ENCODE measurements at regions not wholly inside any gene's neighbourhood (a gene's known extent, or its start where the extent isn't known, plus 50 kb on each side); places are given as distances from the start of the nearest gene placed in this dataset.

DNA sequence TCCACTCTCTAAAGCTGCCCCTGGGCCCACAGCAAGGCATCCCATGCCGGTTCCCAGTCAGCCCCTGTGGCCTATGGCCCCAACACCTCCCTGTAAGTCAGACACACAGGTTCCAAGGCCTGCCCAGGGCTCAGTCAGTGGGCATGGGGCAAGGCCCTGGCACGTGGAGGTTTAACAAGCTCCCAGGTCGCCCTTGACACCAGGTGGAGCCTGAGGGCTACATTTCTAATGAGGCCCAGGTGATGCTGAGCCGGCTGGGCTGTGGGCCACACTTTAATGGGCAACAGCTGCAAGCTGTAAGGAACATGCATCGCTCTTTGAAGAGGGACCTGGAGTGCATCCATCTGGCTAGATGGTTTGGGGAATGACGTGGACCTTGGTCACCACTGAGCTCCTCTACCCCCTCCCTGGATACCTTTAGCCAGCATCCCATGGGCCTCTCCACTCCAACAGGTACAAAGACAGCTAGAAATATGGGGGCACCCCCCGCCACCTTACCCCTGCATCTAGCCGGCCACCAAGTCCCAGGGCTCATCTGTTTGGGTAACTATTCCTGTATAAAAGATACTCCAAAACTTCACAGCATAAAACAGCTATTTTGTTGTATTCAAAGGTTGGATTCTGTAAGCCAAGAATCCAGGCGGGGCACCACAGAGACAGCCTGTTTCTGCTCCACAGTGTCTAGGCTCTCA lies 122.5 kb downstream of the OAT start:
- Mint-ChIP-seq H3K36me3 (ENCODE audit: insufficient read depth, unreplicated experiment) (no peaks in the 10 kb centered on the region), H3K9me3 (ENCODE audit: unreplicated experiment) (peaks cover 10% of the 10 kb centered on the region), H3K4me1 (ENCODE audit: insufficient read depth, unreplicated experiment) (peaks cover 10% of the 10 kb centered on the region), H3K4me3 (ENCODE audit: unreplicated experiment) (no peak overlapping the region), H3K27ac (ENCODE audit: low read depth, unreplicated experiment) (no peak overlapping the region), H3K27me3 (ENCODE audit: insufficient read depth, unreplicated experiment) (no peaks in the 10 kb centered on the region)
- ChIA-PET CTCF (interaction anchor here (0.5 to 2.0 kb wide), 7 partner anchors 14 to 946 kb away, joined by 3 to 14 read pairs (median 3); no protein-coding TSS in a partner anchor), POLR2A (interaction anchor here (0.5 to 0.7 kb wide), 2 partner anchors 93 to 266 kb away, joined by 3 to 6 read pairs; no protein-coding TSS in a partner anchor)
- intact Hi-C loops (cut with micrococcal nuclease): no loop called here
- TF ChIP-seq, protein P1, sequence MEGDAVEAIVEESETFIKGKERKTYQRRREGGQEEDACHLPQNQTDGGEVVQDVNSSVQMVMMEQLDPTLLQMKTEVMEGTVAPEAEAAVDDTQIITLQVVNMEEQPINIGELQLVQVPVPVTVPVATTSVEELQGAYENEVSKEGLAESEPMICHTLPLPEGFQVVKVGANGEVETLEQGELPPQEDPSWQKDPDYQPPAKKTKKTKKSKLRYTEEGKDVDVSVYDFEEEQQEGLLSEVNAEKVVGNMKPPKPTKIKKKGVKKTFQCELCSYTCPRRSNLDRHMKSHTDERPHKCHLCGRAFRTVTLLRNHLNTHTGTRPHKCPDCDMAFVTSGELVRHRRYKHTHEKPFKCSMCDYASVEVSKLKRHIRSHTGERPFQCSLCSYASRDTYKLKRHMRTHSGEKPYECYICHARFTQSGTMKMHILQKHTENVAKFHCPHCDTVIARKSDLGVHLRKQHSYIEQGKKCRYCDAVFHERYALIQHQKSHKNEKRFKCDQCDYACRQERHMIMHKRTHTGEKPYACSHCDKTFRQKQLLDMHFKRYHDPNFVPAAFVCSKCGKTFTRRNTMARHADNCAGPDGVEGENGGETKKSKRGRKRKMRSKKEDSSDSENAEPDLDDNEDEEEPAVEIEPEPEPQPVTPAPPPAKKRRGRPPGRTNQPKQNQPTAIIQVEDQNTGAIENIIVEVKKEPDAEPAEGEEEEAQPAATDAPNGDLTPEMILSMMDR (IDR thresholded peaks at IDR 0.05; ENCODE audit: unreplicated experiment): no peak
- peak; percentile 42 for DNase-seq (ENCODE audit: unreplicated experiment)
- BruUV-seq (replicated peaks): no TSS peak

DNA sequence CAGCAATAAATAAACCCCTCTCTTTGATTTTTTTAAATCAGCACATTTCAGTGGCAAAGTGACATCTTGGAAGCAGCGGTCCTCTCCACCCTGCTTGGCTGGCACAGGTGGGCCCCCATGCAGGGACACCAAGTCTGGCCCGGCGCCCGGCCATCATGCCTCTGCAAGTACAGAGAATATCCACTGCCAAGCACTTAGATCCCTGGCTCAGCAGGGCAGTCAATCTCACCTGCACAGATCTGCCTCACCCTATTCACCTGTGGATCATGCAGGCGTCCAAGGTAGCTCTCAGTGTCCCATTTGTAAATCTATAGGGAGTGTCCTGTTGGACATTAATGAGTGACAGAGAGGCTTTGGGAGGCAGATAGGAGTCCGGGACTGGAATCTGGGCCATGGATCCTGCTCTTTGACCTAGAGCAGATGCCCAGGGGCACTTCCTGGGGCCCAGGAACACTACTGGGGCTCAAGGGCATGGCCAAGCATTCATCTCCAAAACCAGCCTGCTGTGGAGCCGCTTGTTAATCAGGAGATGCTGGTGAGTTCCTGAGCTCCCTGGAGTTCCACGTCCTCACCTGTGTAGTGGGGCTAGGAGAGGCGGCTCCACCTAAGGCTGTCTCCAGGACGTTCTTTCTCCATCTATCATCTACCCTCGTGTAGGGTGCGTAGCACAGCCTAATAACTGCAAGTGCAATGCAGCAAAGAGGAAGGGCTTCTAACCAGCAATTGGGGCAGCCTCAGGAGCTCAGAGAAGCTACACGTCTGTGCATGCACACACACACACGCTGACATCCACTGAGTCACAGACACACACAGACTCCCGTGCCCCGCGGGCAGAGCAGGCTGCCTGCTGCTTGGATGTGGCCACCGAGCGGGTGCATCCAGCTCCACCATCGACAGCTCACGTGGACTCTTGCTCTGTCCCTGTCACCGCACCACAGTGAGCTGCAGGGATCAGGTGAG lies 123.6 kb downstream of the OAT start:
- DNase-seq (ENCODE audit: unreplicated experiment): peak; percentile 21
- H3K4me3 Mint-ChIP-seq (ENCODE audit: unreplicated experiment): no peak overlapping the region
- ChIA-PET POLR2A (interaction anchor here (1.2 kb wide), 1 partner anchor 299 kb away, joined by 3 read pairs; no protein-coding TSS in a partner anchor), CTCF (interaction anchor here (0.9 to 2.0 kb wide), 4 partner anchors 37 to 300 kb away, joined by 3 to 14 read pairs (median 5); no protein-coding TSS in a partner anchor)
- H3K9me3 Mint-ChIP-seq (ENCODE audit: unreplicated experiment): peaks cover under 1% of the 10 kb centered on the region
- no peaks in the 10 kb centered on the region for H3K27me3 Mint-ChIP-seq (ENCODE audit: insufficient read depth, unreplicated experiment)
- H3K36me3 Mint-ChIP-seq (ENCODE audit: insufficient read depth, unreplicated experiment): no peaks in the 10 kb centered on the region
- intact Hi-C loops (cut with micrococcal nuclease): no loop called here
- no TSS peak for BruUV-seq (replicated peaks)
- H3K4me1 Mint-ChIP-seq (ENCODE audit: insufficient read depth, unreplicated experiment): peaks cover 14% of the 10 kb centered on the region
- TF ChIP-seq, protein P1 (IDR thresholded peaks at IDR 0.05; ENCODE audit: unreplicated experiment): no peak
- H3K27ac Mint-ChIP-seq (ENCODE audit: low read depth, unreplicated experiment): no peak overlapping the region

DNA sequence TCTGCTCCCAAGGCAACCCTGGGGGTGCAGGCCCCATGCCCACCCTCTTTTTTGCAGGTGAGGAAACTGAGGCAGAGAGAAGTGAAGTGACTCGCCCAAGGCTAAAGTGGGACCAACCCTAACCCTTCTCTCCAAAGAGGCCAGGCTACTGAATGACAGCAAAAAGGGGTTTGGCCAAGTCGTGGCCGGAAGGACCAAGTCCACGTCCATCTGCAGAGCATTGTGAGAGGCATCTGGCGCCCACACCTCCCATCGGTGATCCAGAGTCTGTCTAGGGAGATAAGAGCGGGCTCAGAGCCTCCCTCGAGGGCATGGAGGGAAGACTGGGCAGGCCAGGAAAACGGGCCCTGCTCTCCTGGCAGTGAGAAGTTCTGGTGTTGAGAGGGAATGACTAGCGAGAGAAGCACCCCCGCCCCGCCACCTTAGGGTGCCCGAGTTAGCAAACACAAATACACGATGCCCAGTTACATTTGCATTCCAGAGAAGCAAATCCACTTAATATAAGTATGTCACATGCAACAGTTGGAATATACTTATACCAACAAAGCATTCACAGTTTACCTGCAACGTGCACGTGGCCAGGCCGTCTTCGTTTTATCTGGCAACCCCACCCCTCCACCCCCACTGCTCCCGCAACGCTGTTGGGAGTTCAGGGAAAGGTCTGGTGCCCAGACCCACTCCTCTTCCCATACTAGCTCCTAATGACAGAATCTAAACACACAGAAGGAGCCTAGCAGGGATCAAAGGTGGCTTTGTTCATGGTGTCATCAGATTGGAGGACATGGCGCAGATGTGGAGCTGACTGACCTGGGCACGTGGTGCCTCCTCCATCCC lies 124.9 kb downstream of the OAT start:
- Mint-ChIP-seq H3K4me1 (ENCODE audit: insufficient read depth, unreplicated experiment) (peaks cover 14% of the 10 kb centered on the region), H3K36me3 (ENCODE audit: insufficient read depth, unreplicated experiment) (no peaks in the 10 kb centered on the region), H3K9me3 (ENCODE audit: unreplicated experiment) (no peaks in the 10 kb centered on the region), H3K27me3 (ENCODE audit: insufficient read depth, unreplicated experiment) (no peaks in the 10 kb centered on the region), H3K4me3 (ENCODE audit: unreplicated experiment) (no peak overlapping the region), H3K27ac (ENCODE audit: low read depth, unreplicated experiment) (no peak overlapping the region)
- ChIA-PET CTCF (no interaction called here), POLR2A (no interaction called here)
- TF ChIP-seq, protein P1 (IDR thresholded peaks at IDR 0.05; ENCODE audit: unreplicated experiment): no peak
- no peak for DNase-seq (ENCODE audit: unreplicated experiment)
- BruUV-seq (replicated peaks): no TSS peak
- intact Hi-C loops (cut with micrococcal nuclease): no loop called here

Measured in MCF 10A (cell line).